Breast epithelium (tissue), 4 donors: ENCODE measurements at regions not wholly inside any gene's neighbourhood (a gene's known extent, or its start where the extent isn't known, plus 50 kb on each side); places are given as distances from the start of the nearest gene placed in this dataset.

Experiments used
- DNase-seq, 2 donors: peaks; one replicate each; pipeline ENCODE4 v3.0.0-alpha.2; 2019; ENCODE audit warnings: low spot score in 2 of 2
- H3K27ac ChIP-seq, 2 donors: fragments of 200-600 bp; sonication (generic) in 1 of 2; one replicate each; pipeline ENCODE4 v1.5.1; 2016 to 2019; ENCODE audit warnings: mild to moderate bottlenecking in 1 of 2
- H3K27me3 ChIP-seq, 2 donors: fragments of 200-600 bp; sonication (generic) in 1 of 2; one replicate each; pipeline versions ENCODE4 v1.5.1 to v1.6.0; 2017 to 2019; ENCODE audit warnings: control low read depth in 1 of 2, mild to moderate bottlenecking in 1 of 2
- H3K36me3 ChIP-seq: fragments of 200-600 bp; one replicate; pipeline ENCODE4 v1.5.1; 2019
- H3K4me1 ChIP-seq, 2 donors: fragments of 200-600 bp; sonication (generic); one replicate each; pipeline ENCODE4 v1.5.1; 2016 to 2019; ENCODE audit warnings: control low read depth in 1 of 2
- H3K4me3 ChIP-seq, 3 donors: fragments of 200-600 bp; sonication (generic); 1 replicate in 2 of 3; 2 replicates in 1 of 3; pipeline ENCODE4 v1.5.1; 2016 to 2019; ENCODE audit warnings: mild to moderate bottlenecking in 3 of 3, moderate library complexity in 2 of 3
- H3K9me3 ChIP-seq, 2 donors: fragments of 200-600 bp; sonication (generic) in 1 of 2; one replicate each; pipeline ENCODE4 v1.5.1; 2016 to 2019; ENCODE audit warnings: control low read depth in 1 of 2
- POLR2A ChIP-seq: fragments of 450-650 bp; IDR thresholded peaks from one replicate; pipeline ENCODE4 v1.6.1; 2016; ENCODE audit warnings: antibody characterized with exemption, mild to moderate bottlenecking, moderate library complexity
- POLR2AphosphoS5 ChIP-seq, 3 donors: sonication (generic); formaldehyde crosslinking; IDR thresholded peaks; one replicate each; pipeline ENCODE4 v1.6.1; 2017; ENCODE audit warnings: antibody characterized with exemption in 3 of 3
- intact Hi-C: fragments of 100-400 bp; cut with DNase I; formaldehyde crosslinking; loops from one replicate; pipeline ENCODE4 v1.15.1; 2023; ENCODE audit warnings: low total_unique reads
- TF ChIP-seq, protein P1 (sequence below), 3 donors: fragments of 450-650 bp; IDR thresholded peaks; one replicate each; pipeline ENCODE4 v1.5.1; 2016 to 2017; ENCODE audit warnings: antibody characterized with exemption in 3 of 3, mild to moderate bottlenecking in 3 of 3, moderate library complexity in 3 of 3

DNA sequence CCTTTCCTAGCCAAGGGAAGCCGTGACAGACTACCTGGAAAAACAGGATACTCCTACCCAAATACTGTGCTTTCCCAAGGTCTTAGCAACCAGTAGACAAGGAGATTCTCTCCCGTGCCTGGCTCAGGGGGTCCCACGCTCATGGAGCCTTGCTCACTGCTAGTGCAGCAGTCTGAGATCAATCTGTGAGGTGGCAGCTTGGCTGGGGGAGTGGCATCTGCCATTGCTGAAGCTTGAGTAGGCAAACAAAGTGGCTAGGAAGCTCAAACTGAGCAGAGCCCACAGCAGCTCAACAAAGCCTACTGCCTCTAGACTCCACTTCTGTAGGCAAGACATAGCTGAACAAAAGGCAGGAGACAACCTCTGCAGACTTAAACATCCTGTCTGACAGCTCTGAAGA, 177.1 kb downstream of the PARM1 start:
- Histone ChIP-seq H3K27ac (no peak overlapping the region), H3K4me3 (no peak overlapping the region), H3K4me1 (no peaks in the 10 kb centered on the region), H3K36me3 (no peaks in the 10 kb centered on the region), H3K27me3 (no peaks in the 10 kb centered on the region), H3K9me3 (no peaks in the 10 kb centered on the region)
- intact Hi-C loops: no loop called here
- TF ChIP-seq POLR2AphosphoS5 (IDR thresholded peaks at IDR 0.05) (no peak), POLR2A (no peak)
- TF ChIP-seq, protein P1, sequence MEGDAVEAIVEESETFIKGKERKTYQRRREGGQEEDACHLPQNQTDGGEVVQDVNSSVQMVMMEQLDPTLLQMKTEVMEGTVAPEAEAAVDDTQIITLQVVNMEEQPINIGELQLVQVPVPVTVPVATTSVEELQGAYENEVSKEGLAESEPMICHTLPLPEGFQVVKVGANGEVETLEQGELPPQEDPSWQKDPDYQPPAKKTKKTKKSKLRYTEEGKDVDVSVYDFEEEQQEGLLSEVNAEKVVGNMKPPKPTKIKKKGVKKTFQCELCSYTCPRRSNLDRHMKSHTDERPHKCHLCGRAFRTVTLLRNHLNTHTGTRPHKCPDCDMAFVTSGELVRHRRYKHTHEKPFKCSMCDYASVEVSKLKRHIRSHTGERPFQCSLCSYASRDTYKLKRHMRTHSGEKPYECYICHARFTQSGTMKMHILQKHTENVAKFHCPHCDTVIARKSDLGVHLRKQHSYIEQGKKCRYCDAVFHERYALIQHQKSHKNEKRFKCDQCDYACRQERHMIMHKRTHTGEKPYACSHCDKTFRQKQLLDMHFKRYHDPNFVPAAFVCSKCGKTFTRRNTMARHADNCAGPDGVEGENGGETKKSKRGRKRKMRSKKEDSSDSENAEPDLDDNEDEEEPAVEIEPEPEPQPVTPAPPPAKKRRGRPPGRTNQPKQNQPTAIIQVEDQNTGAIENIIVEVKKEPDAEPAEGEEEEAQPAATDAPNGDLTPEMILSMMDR (IDR thresholded peaks at IDR 0.05): no peak
- no peak for DNase-seq

DNA sequence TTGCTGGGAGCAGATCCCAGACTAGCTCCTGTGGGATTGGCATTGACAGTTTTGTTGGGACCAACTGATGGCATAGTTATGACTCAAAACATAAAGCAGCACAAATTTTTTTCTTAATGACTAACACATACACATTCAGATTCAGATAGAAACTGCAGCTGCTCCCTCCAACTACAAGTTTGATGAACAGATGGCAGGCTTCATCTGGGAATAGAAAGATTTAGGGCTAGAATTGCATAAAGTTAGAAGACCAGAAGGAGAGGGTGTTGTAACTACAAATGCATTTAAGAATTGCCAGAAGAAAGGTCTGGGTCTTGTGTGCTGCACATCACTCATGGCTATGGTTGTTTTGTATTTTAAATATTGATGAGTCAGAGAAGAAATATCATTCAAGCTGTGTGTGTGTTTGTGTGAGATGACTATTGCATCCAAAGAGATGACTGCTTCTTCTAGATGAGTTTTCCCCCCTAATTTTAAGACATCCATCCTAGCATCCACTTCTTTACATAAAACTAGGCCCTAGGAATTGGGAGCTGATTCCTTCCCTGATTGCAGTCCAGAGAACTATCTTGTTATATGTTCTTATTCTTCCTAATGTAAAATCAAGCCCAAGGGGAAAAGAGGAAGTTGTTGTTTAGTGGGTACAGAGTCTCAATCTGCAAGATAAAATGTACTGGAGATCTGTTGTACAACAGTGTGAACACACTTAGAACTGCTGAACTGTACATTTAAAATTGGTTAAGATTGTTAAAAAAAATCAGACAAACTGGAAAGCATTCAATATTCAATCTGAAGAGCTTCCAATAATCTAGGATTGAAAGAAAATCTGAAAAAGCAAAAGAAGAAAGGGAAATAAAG, 175.1 kb downstream of the PARM1 start:
- intact Hi-C loops: no loop called here
- no peak for DNase-seq

DNA sequence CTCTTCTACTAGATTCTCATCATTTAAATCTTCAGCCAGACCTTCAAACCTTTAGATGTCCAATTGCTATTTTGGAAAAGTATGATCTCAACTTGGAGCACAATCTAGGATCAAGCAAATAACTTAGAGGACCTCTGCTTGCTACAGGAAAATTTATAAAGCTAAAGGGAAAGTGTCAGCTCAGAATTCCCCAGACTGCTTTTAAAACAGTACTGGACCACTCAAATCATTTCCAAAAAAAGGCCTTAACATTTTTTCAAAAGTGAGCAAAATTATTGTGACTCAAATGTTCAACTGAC, 169.8 kb downstream of the PARM1 start:
- Histone ChIP-seq H3K9me3 (peaks cover 0 to 17% of the 10 kb centered on the region in 2 donors), H3K27ac (no peak overlapping the region), H3K4me1 (no peaks in the 10 kb centered on the region), H3K36me3 (no peaks in the 10 kb centered on the region), H3K4me3 (no peak overlapping the region), H3K27me3 (no peaks in the 10 kb centered on the region)
- no peak for TF ChIP-seq POLR2A
- no peak for TF ChIP-seq POLR2AphosphoS5 (IDR thresholded peaks at IDR 0.05)
- TF ChIP-seq, protein P1 (IDR thresholded peaks at IDR 0.05): no peak
- no peak for DNase-seq
- intact Hi-C loops: no loop called here

More for the DNA sequence above, 175.1 kb downstream of the PARM1 start:
- Histone ChIP-seq H3K27ac (no peak overlapping the region), H3K36me3 (no peaks in the 10 kb centered on the region), H3K4me1 (no peaks in the 10 kb centered on the region), H3K9me3 (no peaks in the 10 kb centered on the region), H3K4me3 (no peak overlapping the region), H3K27me3 (no peaks in the 10 kb centered on the region)
- TF ChIP-seq POLR2A (no peak), POLR2AphosphoS5 (IDR thresholded peaks at IDR 0.05) (no peak)
- TF ChIP-seq, protein P1 (IDR thresholded peaks at IDR 0.05): no peak

DNA sequence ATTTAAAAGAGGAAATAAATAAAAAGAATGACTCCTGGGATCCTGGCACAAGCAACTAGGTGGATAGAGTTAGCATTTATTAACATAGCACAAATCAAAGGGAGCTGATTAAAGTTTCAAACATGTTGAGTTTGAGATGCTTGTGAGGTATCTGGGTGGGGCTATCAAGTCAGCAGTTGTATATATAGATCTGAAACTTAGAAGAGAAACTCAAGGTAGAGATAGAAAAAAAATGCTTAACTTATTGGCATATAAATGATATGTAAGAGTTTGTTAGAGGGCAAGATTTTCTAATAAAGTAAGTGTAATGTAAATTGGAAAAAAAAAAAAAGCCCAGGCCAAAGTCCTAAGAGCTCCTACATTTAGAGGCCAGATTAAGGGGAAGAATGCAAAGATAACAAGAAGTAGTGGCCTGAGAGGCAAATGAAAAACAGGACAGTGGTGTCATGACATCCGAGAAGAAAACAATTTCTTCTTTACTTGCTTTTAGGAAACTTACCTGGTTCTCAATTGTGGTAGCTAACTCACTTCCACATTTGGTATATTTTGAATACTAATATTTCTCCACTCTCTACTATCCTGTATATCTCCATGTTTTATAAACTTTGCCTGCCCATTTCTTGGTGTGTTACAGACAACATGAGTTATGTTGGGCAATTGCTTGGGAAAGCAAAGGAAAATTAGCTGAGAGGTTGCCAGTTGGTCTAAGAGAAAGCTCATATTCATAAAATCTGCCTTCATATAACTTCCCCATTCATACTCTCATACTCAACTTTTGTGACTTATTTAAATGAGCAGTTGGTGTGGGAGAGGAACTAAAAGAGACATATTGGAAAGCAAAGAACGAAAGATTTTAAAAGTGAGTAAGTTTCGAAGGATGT, 169.2 kb downstream of the PARM1 start:
- intact Hi-C loops: no loop called here
- H3K4me3 ChIP-seq: no peak overlapping the region
- H3K27me3 ChIP-seq: no peaks in the 10 kb centered on the region
- H3K36me3 ChIP-seq: no peaks in the 10 kb centered on the region
- no peak overlapping the region for H3K27ac ChIP-seq
- H3K4me1 ChIP-seq: no peaks in the 10 kb centered on the region
- H3K9me3 ChIP-seq: peaks cover 0 to 21% of the 10 kb centered on the region in 2 donors
- DNase-seq: no peak
- TF ChIP-seq, protein P1 (IDR thresholded peaks at IDR 0.05): no peak
- no peak for TF ChIP-seq POLR2AphosphoS5 (IDR thresholded peaks at IDR 0.05)
- TF ChIP-seq POLR2A: no peak
